Vagina (tissue), 2 donors: ENCODE measurements at regions not wholly inside any gene's neighbourhood (a gene's known extent, or its start where the extent isn't known, plus 50 kb on each side); places are given as distances from the start of the nearest gene placed in this dataset.

Experiments
- CTCF ChIP-seq, 3 experiments: fragments of 450-650 bp in 2 of 3; fragments of 200-600 bp in 1 of 3; sonication (generic) in 1 of 3; IDR thresholded peaks; one replicate each; pipeline ENCODE4 v1.5.1; 2017 to 2019; ENCODE audit warnings: antibody characterized with exemption in 3 of 3, mild to moderate bottlenecking in 2 of 3, moderate library complexity in 2 of 3
- POLR2AphosphoS5 ChIP-seq, 2 donors: sonication (generic); formaldehyde crosslinking; IDR thresholded peaks; one replicate each; pipeline ENCODE4 v1.9.0; 2017; ENCODE audit warnings: antibody characterized with exemption in 2 of 2, mild to moderate bottlenecking in 2 of 2, low read depth in 1 of 2; ENCODE audit not compliant: insufficient read depth in 1 of 2

- no peak for TF ChIP-seq POLR2AphosphoS5 (IDR thresholded peaks at IDR 0.05; ENCODE audit: insufficient read depth in 1 of 2, low read depth in 1 of 2)
- no peak for TF ChIP-seq CTCF (IDR thresholded peaks at IDR 0.05)
Observed at GRCh38 chr11:16418428-16419097, 62.2 kb upstream of the SOX6 start.
